Inflammatory macrophage treated with lipopolysaccharide for 4 hours (primary cell): ENCODE measurements at regions not wholly inside any gene's neighbourhood (a gene's known extent, or its start where the extent isn't known, plus 50 kb on each side); places are given as distances from the start of the nearest gene placed in this dataset.

ENCODE experiments used
- DNase-seq: peaks from one replicate; pipeline ENCODE4 v3.0.0-alpha.2; 2020

DNA sequence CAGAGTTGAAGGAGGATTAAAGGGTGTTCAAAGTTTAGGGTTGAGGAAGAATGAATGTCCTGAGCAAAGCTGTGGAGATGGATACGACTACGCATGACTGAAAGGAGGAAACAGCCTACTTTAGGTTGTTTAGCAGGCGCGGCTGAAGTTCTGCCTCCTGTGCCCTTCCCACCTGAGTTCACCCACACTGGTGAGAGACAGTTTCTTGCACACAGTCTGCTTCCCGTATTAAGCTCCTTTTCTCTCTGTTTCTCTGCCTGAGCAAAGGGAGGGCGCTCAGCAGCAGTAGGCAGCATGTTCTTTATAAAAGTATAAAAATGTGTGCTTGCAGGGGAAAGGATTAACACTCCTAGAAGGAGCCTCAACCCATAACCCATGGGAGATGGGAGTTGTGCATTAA lies 224.0 kb upstream of the SMARCA2 start:
- no peak for DNase-seq

DNA sequence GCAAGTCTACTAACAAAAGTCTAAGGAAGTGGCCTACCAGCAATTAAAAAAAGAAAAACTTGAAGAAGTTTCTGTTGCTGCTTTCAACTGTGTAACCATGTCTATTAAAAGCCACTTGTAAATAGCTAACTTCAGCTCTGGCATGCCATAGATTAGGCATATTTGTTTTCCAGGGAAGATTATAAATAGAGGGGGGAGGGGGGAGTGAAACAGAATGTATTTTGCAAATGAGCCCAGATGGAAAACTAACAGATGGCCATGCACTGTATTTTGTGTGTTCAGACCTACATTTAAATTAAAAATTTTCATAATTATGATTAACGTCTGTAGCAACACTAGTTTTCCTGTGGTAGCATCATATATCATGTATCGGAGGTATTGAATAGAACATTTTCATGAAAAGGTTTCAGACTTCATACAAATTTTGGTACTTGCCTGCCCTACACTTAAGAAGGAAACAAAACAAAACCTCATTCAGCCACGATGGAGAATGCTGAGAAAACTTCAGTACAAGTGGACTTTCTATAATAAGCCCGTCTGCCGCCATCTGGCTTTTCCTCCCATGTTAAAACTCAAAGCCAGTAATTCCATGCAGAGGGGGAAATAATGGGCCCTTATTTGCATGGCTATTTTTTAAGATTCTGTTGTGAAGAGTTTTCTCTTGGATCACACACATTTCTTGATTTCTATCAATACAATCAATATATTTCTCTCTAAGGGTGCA lies 220.4 kb upstream of the SMARCA2 start:
- no peak for DNase-seq

DNA sequence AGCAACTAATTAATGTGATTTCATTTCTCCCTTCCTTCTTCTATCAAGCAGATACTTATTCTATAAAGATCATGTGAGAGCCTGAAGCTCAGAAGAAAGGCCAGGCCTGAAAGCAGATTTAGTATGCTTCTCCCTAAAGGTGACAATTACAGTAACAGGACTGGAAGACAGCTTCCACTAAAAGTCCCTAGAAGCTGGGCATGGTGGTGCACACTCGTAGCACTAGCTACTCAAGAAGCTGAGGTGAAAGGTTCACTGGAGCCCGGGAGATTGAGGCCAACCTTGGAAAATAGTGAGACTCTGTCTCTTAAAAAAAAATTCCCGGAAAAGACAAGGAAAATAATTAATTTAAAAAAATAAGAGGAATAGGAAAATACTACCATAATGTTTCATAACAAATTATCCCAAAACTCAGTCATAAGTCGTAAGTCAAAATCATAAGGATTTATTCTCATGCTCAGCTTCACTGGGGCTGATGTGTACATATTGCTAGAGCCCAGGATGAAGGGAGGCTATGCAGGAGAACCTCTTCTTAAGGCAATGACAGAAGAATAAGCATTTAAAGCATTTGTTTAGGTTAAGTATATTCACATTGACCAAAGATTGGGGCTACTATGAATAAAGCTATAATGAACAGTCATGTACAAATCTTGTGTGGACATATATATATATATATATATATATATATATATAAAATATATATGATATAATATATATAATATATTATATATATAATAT lies 210.8 kb upstream of the SMARCA2 start:
- DNase-seq, result no peak

DNA sequence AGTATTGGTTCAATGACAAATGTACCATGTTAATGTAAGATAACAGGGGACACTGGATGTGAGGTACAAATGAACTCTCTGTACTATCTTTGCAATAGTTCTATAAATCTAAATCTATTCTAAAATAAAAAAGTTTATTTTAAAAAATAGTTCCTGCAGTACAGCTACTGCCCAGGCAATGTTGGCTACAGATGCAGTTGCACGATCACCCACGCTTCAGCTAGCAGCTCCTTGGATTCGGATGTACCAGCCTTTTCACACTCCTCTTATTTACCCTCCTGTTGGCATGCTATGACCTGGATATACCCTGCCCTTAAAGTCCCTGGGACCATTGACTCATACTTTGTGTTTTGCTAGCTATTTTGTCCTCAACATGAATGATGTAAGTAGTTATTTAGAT lies 185.4 kb upstream of the SMARCA2 start:
- DNase-seq, result no peak

- no peak for DNase-seq
Observed at GRCh38 chr9:1832960-1833359, 182.2 kb upstream of the SMARCA2 start.

GRCh38 chr9:1837453-1838084 lies 177.6 kb upstream of the SMARCA2 start:
- DNase-seq, result peak; percentile 4

GRCh38 chr9:1839909-1840308 lies 175.2 kb upstream of the SMARCA2 start:
- DNase-seq, result no peak

DNA sequence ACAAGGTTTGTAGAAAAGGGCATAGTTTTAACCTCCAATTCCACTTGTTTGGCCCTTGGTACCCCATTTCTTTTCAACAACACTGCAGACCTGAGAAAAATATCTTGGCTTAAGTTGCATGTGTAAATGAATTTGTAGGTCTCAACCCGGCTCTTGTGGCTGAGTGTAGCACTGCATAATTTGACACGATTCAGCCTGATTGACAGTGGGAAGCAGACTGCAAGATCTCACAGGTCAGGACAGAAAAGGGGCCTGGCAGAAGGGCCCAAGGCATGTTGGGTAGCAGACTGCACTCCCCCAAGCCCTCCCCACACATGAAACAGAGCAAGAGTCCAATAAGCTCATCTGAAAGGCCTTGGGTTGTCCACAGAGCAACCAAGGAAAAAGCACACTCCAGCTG lies 169.7 kb upstream of the SMARCA2 start:
- no peak for DNase-seq

DNA sequence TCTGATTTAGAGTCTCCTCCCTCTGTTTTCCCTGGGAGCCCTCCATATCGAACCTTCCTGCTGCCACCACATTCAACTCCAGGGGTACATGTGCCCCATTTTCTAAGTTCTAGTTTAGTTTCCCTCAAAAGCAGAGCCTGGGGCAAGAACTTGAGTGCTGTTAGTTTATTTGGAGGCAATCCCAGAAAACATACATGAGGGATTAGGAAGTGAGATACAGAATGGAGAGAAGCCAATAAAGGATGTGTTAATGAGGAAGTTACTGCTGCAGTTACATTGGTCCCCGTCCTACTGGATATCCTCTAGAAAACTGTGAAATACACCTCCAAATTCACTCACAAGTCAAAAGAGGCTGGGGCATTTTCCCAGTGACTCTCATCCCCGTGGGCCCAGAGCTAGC lies 159.4 kb upstream of the SMARCA2 start:
- no peak for DNase-seq

DNA sequence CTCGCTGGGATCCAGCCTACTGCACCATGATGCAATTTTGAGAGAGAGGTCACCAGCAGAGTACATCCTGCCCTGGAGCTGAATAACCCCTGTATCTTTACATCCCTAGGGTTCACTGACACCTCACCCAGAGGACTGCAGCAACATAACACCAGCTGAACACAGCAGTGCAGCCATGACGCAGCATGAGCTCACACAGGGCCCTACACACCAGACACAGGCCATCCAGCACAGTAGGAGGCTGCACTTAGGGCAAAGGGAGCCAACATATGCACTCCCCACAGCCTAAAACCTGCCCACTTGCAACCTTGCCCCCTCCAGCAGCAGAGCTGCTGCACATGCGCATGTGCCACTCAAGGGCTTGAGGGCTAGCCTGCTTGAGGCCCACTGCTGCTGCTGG lies 157.3 kb upstream of the SMARCA2 start:
- DNase-seq, result no peak

- peak; percentile 7 for DNase-seq
Observed at GRCh38 chr9:1869843-1870242, 145.3 kb upstream of the SMARCA2 start.

DNA sequence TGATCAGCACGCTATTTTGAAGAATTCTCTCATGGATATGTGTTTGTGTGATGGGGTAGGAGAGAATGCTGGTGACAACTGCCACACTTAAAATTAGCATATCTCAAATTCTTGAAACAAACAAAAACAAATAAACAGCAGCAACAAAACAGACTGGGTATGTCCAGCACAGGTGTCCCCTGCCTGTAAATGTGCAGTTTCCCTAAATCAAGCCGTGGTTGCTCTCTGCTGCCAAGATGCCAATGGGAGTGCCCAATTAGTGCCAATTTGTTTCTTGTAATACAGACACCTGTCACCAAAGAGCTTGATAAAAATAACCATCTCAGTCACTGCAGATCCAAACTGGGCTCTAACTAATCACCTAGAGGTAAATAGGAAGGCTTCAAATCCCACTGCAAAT lies 144.2 kb upstream of the SMARCA2 start:
- DNase-seq, result no peak

GRCh38 chr9:1871626-1872419 lies 143.3 kb upstream of the SMARCA2 start:
- no peak for DNase-seq

DNA sequence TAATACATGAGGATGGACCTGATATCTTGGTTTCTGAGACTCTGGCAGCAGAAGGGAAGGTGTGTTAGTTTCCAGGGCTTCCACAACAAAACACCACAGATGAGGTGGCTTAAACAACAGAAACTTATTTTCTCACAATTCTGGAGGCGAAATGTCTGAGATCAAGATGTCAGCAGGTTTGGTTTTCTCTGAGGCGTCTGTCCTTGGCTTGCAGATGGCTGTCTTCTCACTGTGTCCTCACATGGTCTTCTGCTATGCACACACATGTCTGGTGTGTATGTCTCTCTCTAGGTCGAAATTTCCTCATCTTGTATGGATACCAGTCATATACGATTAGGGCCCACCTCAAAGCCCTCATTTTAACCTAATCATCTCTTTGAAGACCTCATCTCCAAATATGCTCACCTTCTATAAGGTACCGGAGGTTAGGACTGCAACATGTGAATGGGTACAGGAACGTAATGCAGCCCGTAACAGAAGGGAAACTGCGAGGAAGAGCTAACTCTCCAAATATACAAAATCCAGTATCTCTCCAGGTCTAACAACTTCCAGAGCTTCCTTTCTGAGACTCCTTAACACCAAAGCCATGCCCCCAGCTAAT lies 139.8 kb upstream of the SMARCA2 start:
- no peak for DNase-seq

DNA sequence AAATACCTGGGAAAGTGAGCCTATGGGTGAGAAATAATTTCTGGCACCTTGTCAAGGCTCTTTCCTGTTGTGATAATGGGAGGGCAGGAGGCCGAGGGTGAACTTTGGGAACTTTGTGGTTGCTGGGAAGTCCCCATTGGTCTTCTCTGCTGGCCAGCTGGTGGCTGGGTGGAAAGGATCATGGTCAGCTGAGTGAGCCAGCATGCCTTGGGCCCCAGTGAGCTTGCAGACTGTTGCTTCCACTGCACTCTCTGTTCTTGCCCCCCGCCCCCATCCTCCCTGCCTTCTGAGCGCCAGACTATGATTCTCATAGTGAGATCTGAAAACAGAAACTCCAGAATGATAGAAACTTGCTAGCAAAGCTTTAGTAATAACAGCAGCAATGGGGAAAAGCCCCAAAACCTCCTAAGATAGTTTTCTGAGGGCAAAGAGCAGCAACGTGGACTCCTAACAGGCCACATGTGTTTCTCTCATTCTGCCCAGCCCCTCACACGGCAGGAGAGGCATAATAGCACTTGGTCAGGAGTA lies 139.2 kb upstream of the SMARCA2 start:
- no peak for DNase-seq

GRCh38 chr9:1876891-1877496 lies 138.2 kb upstream of the SMARCA2 start:
- DNase-seq, result no peak

GRCh38 chr9:1877951-1878350 lies 137.2 kb upstream of the SMARCA2 start:
- DNase-seq, result no peak

DNA sequence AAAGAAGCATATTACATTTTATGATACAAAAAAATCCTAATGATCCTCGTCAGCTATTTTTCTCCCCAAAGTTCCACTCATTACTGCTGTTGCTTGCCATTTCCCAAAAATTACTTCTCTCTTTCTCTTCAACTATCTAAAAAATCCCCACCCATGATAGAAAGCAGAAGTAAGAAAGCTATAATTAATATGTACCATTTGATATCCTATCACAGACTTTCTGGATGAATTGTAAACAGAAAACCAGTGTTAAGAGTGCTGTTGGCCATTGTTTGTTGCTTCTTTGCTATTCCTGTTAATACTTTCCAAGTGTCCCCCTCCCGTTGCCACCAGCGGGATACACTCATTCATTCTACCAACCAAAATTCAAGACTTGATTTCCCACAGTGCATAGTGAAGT lies 136.3 kb upstream of the SMARCA2 start:
- peak; percentile 17 for DNase-seq

- DNase-seq, result no peak
Observed at GRCh38 chr9:1879501-1879900, 135.6 kb upstream of the SMARCA2 start.

GRCh38 chr9:1880038-1880565 lies 135.0 kb upstream of the SMARCA2 start:
- no peak for DNase-seq

DNA sequence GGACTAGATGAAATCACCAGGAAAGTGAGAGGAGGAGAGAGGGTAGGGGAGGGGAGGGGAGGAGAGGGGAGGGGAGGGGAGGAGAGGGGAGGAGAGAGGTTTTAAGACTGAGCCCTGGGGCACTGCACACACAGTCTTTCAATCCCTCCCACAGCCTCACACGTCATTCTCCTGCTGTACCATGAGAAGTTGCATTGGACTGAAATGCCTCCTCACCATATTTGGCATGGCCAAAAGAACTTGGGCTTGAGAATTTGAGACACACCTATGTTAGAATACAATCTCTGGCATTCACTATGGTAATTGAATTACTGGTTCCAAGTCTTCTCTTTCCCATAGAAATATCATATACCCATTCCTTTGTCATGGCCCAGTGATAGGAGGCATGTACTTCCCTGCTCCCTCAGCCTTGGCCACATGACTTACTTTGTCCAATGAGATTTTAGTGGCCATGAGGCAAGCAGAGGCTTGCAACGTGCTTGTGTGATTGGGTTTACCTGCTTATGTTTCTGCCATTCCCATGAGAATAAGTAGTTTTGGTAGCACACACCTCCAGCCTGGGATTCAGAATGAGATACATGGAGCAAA lies 133.3 kb upstream of the SMARCA2 start:
- DNase-seq, result no peak
